NCI-H69 (cell line): ENCODE measurements at regions not wholly inside any gene's neighbourhood (a gene's known extent, or its start where the extent isn't known, plus 50 kb on each side); places are given as distances from the start of the nearest gene placed in this dataset.
A peak's percentile ranks its signal among the peaks of the same experiment; 100 is the strongest.

ENCODE experiments used
- DNase-seq: peaks from one replicate; lab custom pipeline; 2025; lab: John Stamatoyannopoulos, UW

GRCh38 chr5:117504305-117504704 lies 929.7 kb upstream of the SEMA6A start:
- no peak for DNase-seq

GRCh38 chr5:117497601-117498000 lies 923.0 kb upstream of the SEMA6A start:
- DNase-seq, result no peak

- no peak for DNase-seq
Observed at GRCh38 chr5:117496801-117497200, 922.2 kb upstream of the SEMA6A start.

- no peak for DNase-seq
Observed at GRCh38 chr5:117494188-117494587, 919.6 kb upstream of the SEMA6A start.

- DNase-seq, result peak; percentile 97
Observed at GRCh38 chr5:117488976-117489500, 914.4 kb upstream of the SEMA6A start.

- no peak for DNase-seq
Observed at GRCh38 chr5:117487556-117487955, 912.9 kb upstream of the SEMA6A start.

GRCh38 chr5:117486879-117487391 lies 912.3 kb upstream of the SEMA6A start:
- peak; percentile 97 for DNase-seq

GRCh38 chr5:117486261-117486660 lies 911.6 kb upstream of the SEMA6A start:
- peak; percentile 85 for DNase-seq

- DNase-seq, result no peak
Observed at GRCh38 chr5:117475919-117476318, 901.3 kb upstream of the SEMA6A start.

- DNase-seq, result peak; percentile 97
Observed at GRCh38 chr5:117473165-117473564, 898.5 kb upstream of the SEMA6A start.

GRCh38 chr5:117463881-117464570 lies 889.4 kb upstream of the SEMA6A start:
- peak; percentile 38 for DNase-seq

- DNase-seq, result no peak
Observed at GRCh38 chr5:117461966-117462365, 887.3 kb upstream of the SEMA6A start.

- no peak for DNase-seq
Observed at GRCh38 chr5:117461403-117461802, 886.8 kb upstream of the SEMA6A start.

GRCh38 chr5:117457656-117458055 lies 883.0 kb upstream of the SEMA6A start:
- no peak for DNase-seq

- DNase-seq, result no peak
Observed at GRCh38 chr5:117456866-117457470, 882.3 kb upstream of the SEMA6A start.

GRCh38 chr5:117455236-117456233 lies 880.9 kb upstream of the SEMA6A start:
- peak; percentile 44 for DNase-seq

- peak; percentile 67 for DNase-seq
Observed at GRCh38 chr5:117454716-117455212, 880.1 kb upstream of the SEMA6A start.

- DNase-seq, result no peak
Observed at GRCh38 chr5:117436846-117437245, 862.2 kb upstream of the SEMA6A start.

GRCh38 chr5:117435203-117435602 lies 860.6 kb upstream of the SEMA6A start:
- DNase-seq, result no peak

- peak; percentile 8 for DNase-seq
Observed at GRCh38 chr5:117434254-117434653, 859.6 kb upstream of the SEMA6A start.

- DNase-seq, result no peak
Observed at GRCh38 chr5:117433818-117434217, 859.2 kb upstream of the SEMA6A start.

GRCh38 chr5:117431091-117431490 lies 856.5 kb upstream of the SEMA6A start:
- no peak for DNase-seq
